Mammary epithelial cell (primary cell): ENCODE measurements at regions not wholly inside any gene's neighbourhood (a gene's known extent, or its start where the extent isn't known, plus 50 kb on each side); places are given as distances from the start of the nearest gene placed in this dataset.

ENCODE experiments used
- EZH2 ChIP-seq: IDR thresholded peaks from 2 replicates; pipeline ENCODE4 v1.6.1; 2012; ENCODE audit warnings: low read length, inconsistent platforms, borderline replicate concordance
- TF ChIP-seq, protein P1 (sequence below), 2 donors: IDR thresholded peaks in 1 of 2; conservative IDR thresholded peaks in 1 of 2; 2 replicates each; pipeline ENCODE4 v1.5.1; 2011 to 2012; ENCODE audit warnings: inconsistent platforms in 2 of 2, low read length in 2 of 2, mild to moderate bottlenecking in 2 of 2, control low read depth in 1 of 2, low read depth in 1 of 2; ENCODE audit not compliant: insufficient read depth in 1 of 2; ENCODE audit errors: extremely low read depth in 1 of 2

DNA sequence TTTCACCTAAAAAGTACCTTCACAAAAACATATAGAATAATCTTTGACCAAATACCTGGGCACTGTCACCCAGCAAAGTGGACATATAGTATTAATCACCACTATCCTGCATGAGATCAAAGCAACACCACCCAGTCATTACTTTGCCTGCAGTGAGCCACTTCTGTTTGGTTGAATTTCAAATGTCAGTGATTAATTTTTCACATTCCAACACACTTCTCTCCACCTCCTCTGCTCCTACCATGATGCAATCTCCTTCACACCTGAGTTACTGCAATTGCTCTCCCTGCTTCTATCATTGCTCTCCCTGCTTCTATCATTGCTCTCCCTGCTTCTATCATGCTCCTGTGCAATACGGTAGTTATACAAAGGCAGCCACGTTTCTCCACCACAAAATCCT, 106.1 kb upstream of the NETO1 start:
- TF ChIP-seq EZH2, result no peak
- TF ChIP-seq, protein P1, sequence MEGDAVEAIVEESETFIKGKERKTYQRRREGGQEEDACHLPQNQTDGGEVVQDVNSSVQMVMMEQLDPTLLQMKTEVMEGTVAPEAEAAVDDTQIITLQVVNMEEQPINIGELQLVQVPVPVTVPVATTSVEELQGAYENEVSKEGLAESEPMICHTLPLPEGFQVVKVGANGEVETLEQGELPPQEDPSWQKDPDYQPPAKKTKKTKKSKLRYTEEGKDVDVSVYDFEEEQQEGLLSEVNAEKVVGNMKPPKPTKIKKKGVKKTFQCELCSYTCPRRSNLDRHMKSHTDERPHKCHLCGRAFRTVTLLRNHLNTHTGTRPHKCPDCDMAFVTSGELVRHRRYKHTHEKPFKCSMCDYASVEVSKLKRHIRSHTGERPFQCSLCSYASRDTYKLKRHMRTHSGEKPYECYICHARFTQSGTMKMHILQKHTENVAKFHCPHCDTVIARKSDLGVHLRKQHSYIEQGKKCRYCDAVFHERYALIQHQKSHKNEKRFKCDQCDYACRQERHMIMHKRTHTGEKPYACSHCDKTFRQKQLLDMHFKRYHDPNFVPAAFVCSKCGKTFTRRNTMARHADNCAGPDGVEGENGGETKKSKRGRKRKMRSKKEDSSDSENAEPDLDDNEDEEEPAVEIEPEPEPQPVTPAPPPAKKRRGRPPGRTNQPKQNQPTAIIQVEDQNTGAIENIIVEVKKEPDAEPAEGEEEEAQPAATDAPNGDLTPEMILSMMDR (conservative IDR thresholded peaks at IDR 0.05 in 1 of 2, IDR thresholded peaks at IDR 0.05 in 1 of 2; ENCODE audit: extremely low read depth in 1 of 2, insufficient read depth in 1 of 2, low read depth in 1 of 2, low read length in 2 of 2), result no peak
